CD14-positive monocyte (primary cell): ENCODE measurements at regions not wholly inside any gene's neighbourhood (a gene's known extent, or its start where the extent isn't known, plus 50 kb on each side); places are given as distances from the start of the nearest gene placed in this dataset.
"Not testable (repeated sequence)": the region's sequence is repeated elsewhere in the genome, so short reads cannot be mapped to it uniquely, and the experiment has no call there.

Experiments used
- DNase-seq, 3 donors: peaks; one replicate each; pipeline ENCODE4 v3.0.0-alpha.2; 2011 to 2022
- H2AFZ ChIP-seq: 2 replicates; pipeline ENCODE4 v1.6.0; 2012; ENCODE audit warnings: mild to moderate bottlenecking, low read depth, low read length, inconsistent platforms; ENCODE audit not compliant: insufficient read depth, poor library complexity, severe bottlenecking
- H3K27ac ChIP-seq, 2 donors: 1 replicate in 1 of 2; 2 replicates in 1 of 2; pipeline ENCODE4 v1.5.1; 2012 to 2013; ENCODE audit warnings: low read length in 2 of 2, control low read depth in 1 of 2, inconsistent platforms in 1 of 2, low read depth in 1 of 2, mild to moderate bottlenecking in 1 of 2
- H3K27me3 ChIP-seq, 2 donors: one replicate each; pipeline versions ENCODE4 v1.6.0 to v1.6.1; 2011 to 2013; ENCODE audit warnings: low read length in 2 of 2; ENCODE audit not compliant: control insufficient read depth in 2 of 2, insufficient read depth in 2 of 2
- H3K36me3 ChIP-seq, 2 donors: replicated peaks in 1 of 2; 1 replicate in 1 of 2; 2 replicates in 1 of 2; pipeline versions ENCODE4 v1.5.1 to v1.6.1; 2012 to 2013; ENCODE audit warnings: low read length in 2 of 2, control low read depth in 1 of 2, inconsistent platforms in 1 of 2, mild to moderate bottlenecking in 1 of 2; ENCODE audit not compliant: insufficient read depth in 2 of 2, control insufficient read depth in 1 of 2
- H3K4me1 ChIP-seq, 2 donors: 1 replicate in 1 of 2; 2 replicates in 1 of 2; pipeline versions ENCODE4 v1.5.1 to v1.6.1; 2012 to 2013; ENCODE audit warnings: low read length in 2 of 2, control low read depth in 1 of 2, inconsistent platforms in 1 of 2, mild to moderate bottlenecking in 1 of 2, moderate library complexity in 1 of 2; ENCODE audit not compliant: insufficient read depth in 2 of 2, control insufficient read depth in 1 of 2
- H3K4me2 ChIP-seq: replicated peaks from 2 replicates; pipeline ENCODE3; 2012; ENCODE audit warnings: low read length, moderate library complexity, mild to moderate bottlenecking; ENCODE audit not compliant: poor library complexity, severe bottlenecking; ENCODE audit errors: extremely low read depth
- H3K4me3 ChIP-seq, 3 experiments: fragments of 200-600 bp in 1 of 3; sonication (generic) in 1 of 3; replicated peaks in 1 of 3; 1 replicate in 2 of 3; 2 replicates in 1 of 3; pipeline ENCODE4 v1.5.1; 2011 to 2013; ENCODE audit warnings: low read length in 3 of 3, mild to moderate bottlenecking in 3 of 3, control low read depth in 2 of 3, low read depth in 2 of 3, inconsistent platforms in 1 of 3, moderate library complexity in 1 of 3
- H3K79me2 ChIP-seq: 2 replicates; pipeline ENCODE4 v1.6.0; 2012; ENCODE audit warnings: mild to moderate bottlenecking, control low read depth, inconsistent platforms, low read length, moderate library complexity; ENCODE audit not compliant: insufficient read depth
- H3K9ac ChIP-seq: 2 replicates; pipeline ENCODE4 v1.6.0; 2017; ENCODE audit warnings: low read length, mild to moderate bottlenecking; ENCODE audit not compliant: insufficient read depth, poor library complexity, severe bottlenecking
- H3K9me3 ChIP-seq, 2 donors: replicated peaks in 1 of 2; 1 replicate in 1 of 2; 2 replicates in 1 of 2; pipeline versions ENCODE4 v1.5.1 to v1.6.1; 2012 to 2013; ENCODE audit warnings: low read length in 2 of 2, control low read depth in 1 of 2; ENCODE audit not compliant: control insufficient read depth in 1 of 2, insufficient read depth in 1 of 2
- H4K20me1 ChIP-seq: 2 replicates; pipeline ENCODE4 v1.6.0; 2012; ENCODE audit warnings: mild to moderate bottlenecking, low read length, control low read depth, moderate library complexity; ENCODE audit not compliant: insufficient read depth
- H3K27ac Mint-ChIP-seq, 7 donors: one replicate each; pipeline ENCODE4 v1.8.0; 2020; ENCODE audit warnings: mild to moderate bottlenecking in 7 of 7, mixed read lengths in 7 of 7, moderate library complexity in 6 of 7, inconsistent platforms in 2 of 7
- H3K27me3 Mint-ChIP-seq, 3 donors: one replicate each; pipeline ENCODE4 v1.8.0; 2021 to 2022; ENCODE audit warnings: low read depth in 3 of 3, mild to moderate bottlenecking in 3 of 3, mixed read lengths in 3 of 3, moderate library complexity in 3 of 3, inconsistent platforms in 1 of 3
- H3K36me3 Mint-ChIP-seq, 2 donors: one replicate each; pipeline ENCODE4 v1.8.0; 2020; ENCODE audit warnings: mixed read lengths in 2 of 2, inconsistent platforms in 1 of 2, mild to moderate bottlenecking in 1 of 2
- H3K4me1 Mint-ChIP-seq: one replicate; pipeline ENCODE4 v1.8.0; 2020; ENCODE audit warnings: mild to moderate bottlenecking, mixed read lengths
- H3K4me3 Mint-ChIP-seq, 2 donors: one replicate each; pipeline ENCODE4 v1.8.0; 2020; ENCODE audit warnings: mild to moderate bottlenecking in 2 of 2, mixed read lengths in 2 of 2, moderate library complexity in 1 of 2
- H3K9me3 Mint-ChIP-seq, 7 donors: one replicate each; pipeline ENCODE4 v1.8.0; 2020 to 2022; ENCODE audit warnings: mixed read lengths in 7 of 7, mild to moderate bottlenecking in 6 of 7, moderate library complexity in 6 of 7, inconsistent platforms in 2 of 7
- CTCF ChIP-seq: fragments of 200-600 bp; IDR thresholded peaks from one replicate; pipeline ENCODE4 v1.8.0; 2022; ENCODE audit warnings: antibody characterized with exemption, mild to moderate bottlenecking
- WGBS: methylation state at CpG from one replicate; pipeline ENCODE4 v1.1.5; 2013; ENCODE audit warnings: missing lambda C conversion rate; ENCODE audit not compliant: insufficient coverage; 5-methylcytosine and 5-hydroxymethylcytosine counted together
- intact Hi-C, 2 donors: fragments of 100-400 bp; cut with micrococcal nuclease; formaldehyde crosslinking; loops; one replicate each; pipeline versions ENCODE4 v1.15.0 to v1.15.1; 2023

- Mint-ChIP-seq H3K36me3 (no peaks in the 10 kb centered on the region), H3K4me1 (no peaks in the 10 kb centered on the region), H3K4me3 (no peak overlapping the region), H3K27ac (no peak overlapping the region), H3K27me3 (peaks cover 4 to 10% (median 10%) of the 10 kb centered on the region in 3 donors), H3K9me3 (peaks cover 0 to 8% (median 2%) of the 10 kb centered on the region in 7 donors)
- no peaks in the 10 kb centered on the region for H3K27me3 ChIP-seq
- H2AFZ ChIP-seq, result no peak overlapping the region
- H3K9me3 ChIP-seq, result no peaks in the 10 kb centered on the region
- H3K4me1 ChIP-seq, result no peaks in the 10 kb centered on the region
- intact Hi-C loops, result no loop called here
- no peak for DNase-seq
- TF ChIP-seq CTCF, result no peak
- no peak overlapping the region for H3K4me2 ChIP-seq
- no peak overlapping the region for H3K4me3 ChIP-seq
- H3K79me2 ChIP-seq, result no peaks in the 10 kb centered on the region
- H4K20me1 ChIP-seq, result no peaks in the 10 kb centered on the region
- 100% methylated on average over 1 of the region's 1 CpG for WGBS
- H3K27ac ChIP-seq, result no peak overlapping the region
- H3K9ac ChIP-seq, result no peak overlapping the region
- no peaks in the 10 kb centered on the region for H3K36me3 ChIP-seq
Measured at GRCh38 chr16:55072976-55073375, 142.3 kb downstream of the IRX5 start.

DNA sequence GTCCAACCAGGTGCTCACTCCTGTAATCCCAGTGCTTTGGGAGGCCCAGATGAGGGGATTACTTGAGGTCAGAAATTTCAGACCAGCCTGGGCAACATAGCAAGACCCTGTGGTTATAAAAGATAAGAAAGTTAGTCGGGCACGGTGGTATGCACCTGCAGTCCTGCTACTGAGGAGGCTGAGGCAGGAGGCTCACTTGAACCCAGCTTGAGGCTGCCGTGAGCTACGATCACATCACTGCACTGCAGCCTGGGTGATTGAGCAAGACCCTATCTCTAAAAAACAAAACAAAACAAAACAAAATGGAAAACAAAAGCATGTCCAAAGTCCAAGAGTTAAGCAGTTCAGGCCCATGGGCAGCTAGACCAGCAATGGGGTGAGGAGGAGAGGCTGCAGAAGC, 143.2 kb downstream of the IRX5 start:
- DNase-seq, result no peak
- Histone ChIP-seq H3K9me3 (no peaks in the 10 kb centered on the region), H3K27ac (no peak overlapping the region), H3K4me2 (no peak overlapping the region), H3K79me2 (no peaks in the 10 kb centered on the region), H3K36me3 (no peaks in the 10 kb centered on the region), H2AFZ (no peak overlapping the region), H4K20me1 (no peaks in the 10 kb centered on the region), H3K27me3 (no peaks in the 10 kb centered on the region), H3K4me1 (no peaks in the 10 kb centered on the region), H3K9ac (no peak overlapping the region), H3K4me3 (no peak overlapping the region)
- intact Hi-C loops, result no loop called here
- no peaks in the 10 kb centered on the region for H3K36me3 Mint-ChIP-seq
- no peaks in the 10 kb centered on the region for H3K4me1 Mint-ChIP-seq
- no peak overlapping the region for H3K27ac Mint-ChIP-seq
- no peak overlapping the region for H3K4me3 Mint-ChIP-seq
- peaks cover 4 to 12% (median 10%) of the 10 kb centered on the region in 3 donors for H3K27me3 Mint-ChIP-seq
- TF ChIP-seq CTCF, result no peak
- peaks cover 1 to 8% (median 2%) of the 10 kb centered on the region in 7 donors for H3K9me3 Mint-ChIP-seq
- WGBS, result 94% methylated on average over 2 of the region's 4 CpGs

- H3K79me2 ChIP-seq, intact Hi-C loops, H3K4me3 Mint-ChIP-seq, H3K36me3 ChIP-seq, H3K36me3 Mint-ChIP-seq, H3K27me3 ChIP-seq, H3K27ac ChIP-seq, H3K4me3 ChIP-seq, H3K27ac Mint-ChIP-seq, H3K4me1 Mint-ChIP-seq, H4K20me1 ChIP-seq, H3K4me1 ChIP-seq, DNase-seq, H3K9ac ChIP-seq, H3K4me2 ChIP-seq, H2AFZ ChIP-seq, H3K9me3 ChIP-seq: not testable (repeated sequence)
- peaks cover 4 to 14% (median 10%) of the 10 kb centered on the region in 3 donors for H3K27me3 Mint-ChIP-seq
- no CpG with 5 or more reads among the region's 7 CpGs for WGBS
- H3K9me3 Mint-ChIP-seq, result peaks cover 2 to 11% (median 3%) of the 10 kb centered on the region in 7 donors
Measured at GRCh38 chr16:55075208-55075607, 144.5 kb downstream of the IRX5 start.
